Right renal cortex interstitium (tissue), 3 donors: ENCODE measurements at regions not wholly inside any gene's neighbourhood (a gene's known extent, or its start where the extent isn't known, plus 50 kb on each side); places are given as distances from the start of the nearest gene placed in this dataset.
"Not testable (repeated sequence)": the region's sequence is repeated elsewhere in the genome, so short reads cannot be mapped to it uniquely, and the experiment has no call there.

Source experiments
- DNase-seq, 3 donors: peaks; one replicate each; pipeline ENCODE4 v3.0.0-alpha.2; 2013; ENCODE audit warnings: low read depth in 3 of 3, low spot score in 2 of 3

DNA sequence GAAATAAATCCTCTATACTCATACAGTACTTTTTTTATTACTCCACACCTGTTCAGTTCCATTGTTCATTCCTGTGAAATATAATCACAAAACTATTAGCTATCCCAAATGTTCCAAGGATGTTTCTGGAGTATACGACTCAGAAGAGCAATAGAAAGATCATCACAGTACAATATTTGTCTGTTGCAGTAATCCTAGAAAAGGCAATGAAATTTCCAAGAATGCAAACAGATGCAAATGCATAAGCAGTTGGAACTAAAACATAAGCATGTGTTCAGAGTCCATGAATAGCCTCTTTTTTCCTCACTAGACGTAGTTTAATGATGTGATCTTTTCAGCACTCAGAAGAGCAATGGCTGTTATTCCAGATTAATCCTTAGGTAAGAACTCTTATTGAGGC lies 55.2 kb downstream of the RTL3 start:
- DNase-seq = no peak

GRCh38 chrX:78595901-78596502 lies 63.1 kb downstream of the RTL3 start:
- DNase-seq = no peak

- DNase-seq = no peak
Observed at GRCh38 chrX:78593701-78594100, 65.4 kb downstream of the RTL3 start.

- no peak for DNase-seq
Observed at GRCh38 chrX:78592030-78592429, 67.1 kb downstream of the RTL3 start.

- no peak for DNase-seq
Observed at GRCh38 chrX:78574306-78574705, 84.8 kb downstream of the RTL3 start.

DNA sequence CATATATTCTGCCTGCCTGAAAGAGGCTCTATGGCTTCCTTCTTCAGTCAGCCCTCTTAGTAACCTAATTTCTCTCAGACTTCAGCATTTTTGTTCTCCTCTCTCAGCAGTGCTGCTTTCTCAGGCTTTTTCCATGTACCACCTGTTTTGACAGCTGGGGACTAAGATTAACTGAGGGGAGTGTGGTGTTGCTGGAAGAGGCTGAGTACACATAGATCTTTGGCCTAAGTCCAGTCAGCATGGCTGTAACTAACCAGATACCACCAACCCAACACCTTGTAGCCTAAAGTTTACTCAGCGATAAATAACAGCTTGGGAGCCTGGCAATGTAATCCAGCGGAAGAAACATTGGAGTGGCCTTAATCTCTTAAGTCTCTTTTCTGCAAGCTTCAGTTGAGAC lies 85.5 kb downstream of the RTL3 start:
- DNase-seq = no peak

DNA sequence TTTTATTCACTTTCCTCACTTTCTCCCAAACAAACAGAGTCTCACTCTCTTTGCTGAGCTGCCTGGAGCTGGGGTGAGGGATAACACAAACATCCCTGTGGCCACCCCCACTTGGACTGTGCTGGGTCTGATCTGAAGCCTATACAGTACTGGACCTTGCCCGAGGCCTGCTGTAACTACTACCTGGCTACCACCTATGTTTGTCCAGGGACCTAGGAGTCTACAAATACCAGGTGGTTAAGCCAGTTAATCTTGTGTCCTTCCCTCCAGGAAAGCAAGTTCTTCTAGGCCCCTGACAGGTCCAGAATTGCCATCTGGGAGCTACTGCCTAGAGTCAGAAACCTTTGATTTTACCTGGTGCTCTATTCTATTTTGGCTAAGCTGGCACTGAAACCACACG lies 87.3 kb downstream of the RTL3 start:
- no peak for DNase-seq

GRCh38 chrX:78555401-78555980 lies 103.6 kb downstream of the RTL3 start:
- peak in 1 of 3 donors; percentile 1 for DNase-seq

- DNase-seq = not testable (repeated sequence)
Observed at GRCh38 chrX:78552628-78553027, 106.5 kb downstream of the RTL3 start.

GRCh38 chrX:78548012-78548411 lies 111.1 kb downstream of the RTL3 start:
- no peak for DNase-seq

GRCh38 chrX:78545233-78545632 lies 113.9 kb downstream of the RTL3 start:
- DNase-seq = no peak

- no peak for DNase-seq
Observed at GRCh38 chrX:78543281-78543680, 115.8 kb downstream of the RTL3 start.

DNA sequence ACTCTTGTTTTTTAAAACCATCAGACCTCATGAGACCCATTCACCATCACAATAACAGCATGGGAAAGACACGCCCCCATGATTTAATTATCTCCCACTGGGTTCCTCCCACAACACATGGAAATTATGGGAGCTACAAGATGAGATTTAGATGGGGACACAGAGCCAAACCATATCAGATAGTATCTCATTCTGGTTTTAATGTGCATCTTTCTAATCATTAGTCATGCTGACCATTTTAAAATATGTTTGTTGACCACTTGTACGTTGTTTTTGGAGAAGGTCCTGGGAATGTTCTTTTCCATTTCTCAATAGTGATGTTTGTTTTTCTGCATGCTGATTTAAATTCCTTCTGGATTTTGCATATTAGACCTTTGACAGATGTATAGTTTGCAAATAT lies 119.0 kb downstream of the RTL3 start:
- DNase-seq = no peak

DNA sequence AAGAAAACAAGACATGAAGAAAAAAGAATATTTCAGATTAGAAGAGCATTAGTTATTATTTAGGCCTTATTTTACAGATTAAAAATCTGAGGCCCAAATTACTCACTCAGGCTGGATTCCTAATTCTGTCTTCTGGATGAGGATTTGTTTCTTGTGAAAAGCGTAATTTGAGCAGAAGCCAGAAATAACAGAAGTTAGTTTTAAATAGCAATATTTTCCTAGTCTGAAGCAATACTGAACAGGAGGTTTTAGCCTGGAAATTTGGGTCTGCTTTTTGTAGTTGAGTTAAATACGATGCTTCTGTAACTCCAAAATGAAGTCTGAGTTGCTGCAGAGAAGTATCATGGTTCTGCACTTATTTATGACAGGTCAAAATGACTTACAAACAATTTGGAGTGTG lies 124.9 kb downstream of the RTL3 start:
- no peak for DNase-seq

DNA sequence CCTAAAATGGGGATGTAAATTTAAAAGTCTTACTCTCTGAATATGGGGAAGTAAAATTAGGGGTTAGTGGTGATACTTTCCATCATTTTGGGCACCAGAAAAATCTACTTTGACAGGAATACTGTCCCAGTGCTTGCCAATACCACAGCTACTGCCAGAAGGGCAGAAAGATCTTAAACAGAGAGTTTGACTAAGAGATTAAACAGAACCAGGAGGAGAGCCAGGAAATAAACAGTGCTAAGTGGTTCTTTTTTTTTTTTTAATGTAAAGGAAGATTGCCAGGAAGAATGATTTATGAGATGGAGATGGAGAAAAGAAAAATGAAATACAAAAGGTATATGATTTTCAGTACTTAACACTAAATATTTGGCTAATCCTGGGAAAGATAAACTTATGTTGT lies 126.8 kb downstream of the RTL3 start:
- DNase-seq = no peak

GRCh38 chrX:78527818-78528217 lies 131.3 kb downstream of the RTL3 start:
- no peak for DNase-seq

- no peak for DNase-seq
Observed at GRCh38 chrX:78527263-78527662, 131.9 kb downstream of the RTL3 start.

- DNase-seq = no peak
Observed at GRCh38 chrX:78522601-78523000, 136.5 kb downstream of the RTL3 start.

DNA sequence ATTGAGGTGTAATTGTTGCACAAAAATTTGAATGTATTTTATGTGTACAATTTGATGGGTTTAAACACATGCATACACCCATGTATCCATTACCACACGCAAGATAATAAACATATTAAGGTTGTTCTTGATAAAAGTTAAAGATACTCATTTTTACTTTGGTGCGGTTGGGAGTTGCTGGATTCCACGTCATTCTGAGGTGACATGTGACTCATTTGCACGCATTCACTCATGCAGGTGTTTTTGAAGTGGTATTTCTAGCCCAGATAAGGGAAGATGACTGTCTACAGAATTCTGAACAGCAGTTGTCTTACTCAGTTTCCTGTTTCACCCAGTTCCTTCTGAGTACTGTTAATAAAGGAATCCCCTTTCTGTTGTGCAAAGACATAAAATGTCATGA lies 142.0 kb downstream of the RTL3 start:
- DNase-seq = no peak

DNA sequence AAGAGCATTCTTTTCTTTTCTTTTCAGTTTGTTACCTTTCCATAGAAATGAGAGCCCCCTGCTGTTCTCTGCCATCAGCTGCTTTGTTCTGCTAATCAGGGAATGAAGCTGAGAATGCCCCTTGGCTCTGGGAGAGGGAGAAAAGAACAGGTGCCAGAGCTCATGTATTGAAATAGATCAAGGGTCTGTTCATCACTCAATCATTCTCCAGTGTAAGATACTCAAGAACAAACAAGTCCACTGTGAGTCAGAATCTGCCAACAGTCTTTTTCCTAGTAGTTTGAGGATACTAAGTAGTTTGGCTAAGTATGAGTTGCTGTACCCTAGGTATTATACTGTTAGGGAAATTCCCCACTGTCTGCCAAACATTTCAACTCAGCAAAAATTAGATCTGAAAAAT lies 144.3 kb downstream of the RTL3 start:
- no peak for DNase-seq

DNA sequence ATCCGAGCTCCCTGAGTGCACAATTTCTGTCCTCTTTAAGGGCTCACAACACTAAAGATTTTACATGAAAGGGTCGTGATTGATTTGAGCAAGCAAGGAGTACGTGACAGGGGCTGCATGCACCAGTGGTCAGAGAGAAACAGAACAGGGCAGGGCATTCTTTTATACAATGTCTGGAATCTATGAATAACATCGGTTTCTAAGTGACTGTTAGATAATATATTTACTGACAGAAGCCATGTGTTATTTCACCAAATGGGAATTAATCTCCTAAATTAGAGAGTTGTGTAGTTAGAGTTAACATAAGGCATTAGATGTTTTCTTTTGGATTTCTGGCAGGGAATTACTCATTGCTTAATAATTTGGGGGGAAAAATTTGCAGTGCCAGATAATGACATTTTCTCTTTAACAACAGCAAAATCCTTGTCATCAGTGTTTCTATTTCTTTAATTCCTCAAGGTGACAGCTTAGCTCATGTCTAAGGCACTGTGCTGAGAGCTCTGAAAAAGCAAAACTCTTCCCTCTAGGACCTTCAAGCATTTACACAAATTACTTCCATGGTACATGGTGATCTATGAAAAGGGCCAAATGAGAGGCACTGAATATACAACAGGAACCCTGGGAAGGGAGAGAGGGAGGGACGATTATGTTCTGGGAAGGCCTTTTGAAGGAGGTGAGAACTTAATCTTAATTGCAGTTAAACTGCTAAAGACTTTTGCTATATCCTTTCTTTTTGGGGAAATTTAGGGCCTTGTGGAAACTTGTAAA lies 145.0 kb downstream of the RTL3 start:
- no peak for DNase-seq

- no peak for DNase-seq
Observed at GRCh38 chrX:78506248-78506647, 152.9 kb downstream of the RTL3 start.
